Lower leg skin (tissue), 4 donors: ENCODE measurements at regions not wholly inside any gene's neighbourhood (a gene's known extent, or its start where the extent isn't known, plus 50 kb on each side); places are given as distances from the start of the nearest gene placed in this dataset.

ENCODE experiments used
- DNase-seq, 2 donors: peaks; one replicate each; pipeline ENCODE4 v3.0.0-alpha.2; 2019; ENCODE audit warnings: low spot score in 2 of 2
- H3K4me3 ChIP-seq: fragments of 200-600 bp; sonication (generic); 2 replicates; pipeline ENCODE4 v1.5.1; 2017; ENCODE audit warnings: mild to moderate bottlenecking, low read depth; ENCODE audit not compliant: poor library complexity, severe bottlenecking
- CTCF ChIP-seq, 3 donors: fragments of 450-650 bp; IDR thresholded peaks; one replicate each; pipeline ENCODE4 v1.5.1; 2016; ENCODE audit warnings: antibody characterized with exemption in 3 of 3, mild to moderate bottlenecking in 3 of 3, moderate library complexity in 2 of 3
- POLR2A ChIP-seq, 2 donors: fragments of 450-650 bp; IDR thresholded peaks; one replicate each; pipeline ENCODE4 v1.6.1; 2016 to 2017; ENCODE audit warnings: antibody characterized with exemption in 2 of 2, mild to moderate bottlenecking in 1 of 2, moderate library complexity in 1 of 2
- WGBS, 2 donors: methylation state at CpG; one replicate each; pipeline ENCODE4 v1.1.5; 2018; 5-methylcytosine and 5-hydroxymethylcytosine counted together
- intact Hi-C: fragments of 100-400 bp; cut with DNase I; formaldehyde crosslinking; loops from one replicate; pipeline ENCODE4 v1.15.0; 2023; ENCODE audit warnings: low total_unique reads

- no peak for DNase-seq
- 84 to 93% methylated on average over 2 of the region's 2 CpGs for WGBS, 2 donors
- intact Hi-C loops, result no loop called here
Observed at GRCh38 chr18:25962919-25963318, 127.5 kb downstream of the SS18 start.

DNA sequence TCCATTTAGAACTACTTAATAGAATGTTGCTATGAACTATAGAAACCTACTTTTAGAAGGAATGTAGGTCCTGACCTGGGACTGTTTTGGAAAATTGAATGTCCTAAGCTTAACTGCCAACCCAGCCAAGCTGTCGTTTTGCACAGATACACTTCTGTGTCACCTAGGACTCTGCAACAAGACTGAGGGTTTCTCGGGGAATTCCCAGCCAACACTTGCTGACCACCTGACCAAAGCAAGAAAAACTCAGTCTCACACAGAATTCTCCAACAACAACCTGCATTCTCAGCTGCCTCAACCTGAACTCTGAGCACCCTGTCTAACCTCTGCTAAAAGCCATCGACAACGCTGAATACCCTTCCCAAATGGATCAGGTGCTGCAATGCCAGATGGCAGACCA, 128.2 kb downstream of the SS18 start:
- intact Hi-C loops, result no loop called here
- 76 to 81% methylated on average over 4 of the region's 4 CpGs for WGBS, 2 donors
- no peak for TF ChIP-seq CTCF (IDR thresholded peaks at IDR 0.05)
- TF ChIP-seq POLR2A (IDR thresholded peaks at IDR 0.05), result no peak
- no peak for DNase-seq
- no peak overlapping the region for H3K4me3 ChIP-seq

More at GRCh38 chr18:25962919-25963318, 127.5 kb downstream of the SS18 start:
- H3K4me3 ChIP-seq, result no peak overlapping the region
- TF ChIP-seq CTCF (IDR thresholded peaks at IDR 0.05) (no peak), POLR2A (IDR thresholded peaks at IDR 0.05) (no peak)

GRCh38 chr18:25957017-25957416, 133.4 kb downstream of the SS18 start:
- 60 to 76% methylated on average over 4 of the region's 4 CpGs for WGBS, 2 donors
- intact Hi-C loops, result no loop called here
- no peak overlapping the region for H3K4me3 ChIP-seq
- TF ChIP-seq POLR2A (IDR thresholded peaks at IDR 0.05) (no peak), CTCF (IDR thresholded peaks at IDR 0.05) (no peak)
- DNase-seq, result no peak

- intact Hi-C loops, result no loop called here
- H3K4me3 ChIP-seq, result no peak overlapping the region
- no peak for TF ChIP-seq CTCF (IDR thresholded peaks at IDR 0.05)
- TF ChIP-seq POLR2A (IDR thresholded peaks at IDR 0.05), result no peak
- DNase-seq, result no peak
- 74 to 75% methylated on average over 4 of the region's 4 CpGs for WGBS, 2 donors
Observed at GRCh38 chr18:25953111-25953510, 137.3 kb downstream of the SS18 start.

- H3K4me3 ChIP-seq, result no peak overlapping the region
- no peak for DNase-seq
- TF ChIP-seq POLR2A (IDR thresholded peaks at IDR 0.05), result no peak
- TF ChIP-seq CTCF (IDR thresholded peaks at IDR 0.05), result no peak
- intact Hi-C loops, result no loop called here
- 88 to 95% methylated on average over 2 of the region's 2 CpGs for WGBS, 2 donors
Observed at GRCh38 chr18:25950321-25950720, 140.1 kb downstream of the SS18 start.

DNA sequence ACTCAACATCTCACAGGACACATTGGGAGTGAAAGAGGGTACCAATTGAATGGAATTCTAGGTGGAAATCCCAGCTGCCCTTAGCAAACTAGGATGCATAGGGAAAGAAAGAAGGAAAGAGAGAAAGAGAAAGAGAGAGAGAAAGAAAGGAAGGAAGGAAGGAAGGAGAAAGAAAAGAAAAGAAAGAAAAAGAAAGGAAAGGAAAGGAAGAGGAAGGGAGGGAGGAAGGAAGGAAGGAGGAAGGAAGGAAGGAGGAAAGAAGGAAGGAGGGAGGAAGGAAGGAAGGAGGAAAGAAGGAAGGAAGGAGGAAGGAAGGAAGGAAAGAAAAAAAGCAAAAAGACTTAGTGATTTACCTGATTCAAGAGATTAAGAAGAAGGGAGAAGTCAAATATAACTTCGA, 143.9 kb downstream of the SS18 start:
- intact Hi-C loops, result no loop called here
- WGBS, 2 donors, result 76 to 83% methylated on average over 1 of the region's 1 CpG
- no peak overlapping the region for H3K4me3 ChIP-seq
- TF ChIP-seq POLR2A (IDR thresholded peaks at IDR 0.05) (no peak), CTCF (IDR thresholded peaks at IDR 0.05) (no peak)
- DNase-seq, result no peak
